ENCODE measurements at regions not wholly inside any gene's neighbourhood (a gene's known extent, or its start where the extent isn't known, plus 50 kb on each side); places are given as distances from the start of the nearest gene placed in this dataset.
A peak's percentile ranks its signal among the peaks of the same experiment; 100 is the strongest.

DNA sequence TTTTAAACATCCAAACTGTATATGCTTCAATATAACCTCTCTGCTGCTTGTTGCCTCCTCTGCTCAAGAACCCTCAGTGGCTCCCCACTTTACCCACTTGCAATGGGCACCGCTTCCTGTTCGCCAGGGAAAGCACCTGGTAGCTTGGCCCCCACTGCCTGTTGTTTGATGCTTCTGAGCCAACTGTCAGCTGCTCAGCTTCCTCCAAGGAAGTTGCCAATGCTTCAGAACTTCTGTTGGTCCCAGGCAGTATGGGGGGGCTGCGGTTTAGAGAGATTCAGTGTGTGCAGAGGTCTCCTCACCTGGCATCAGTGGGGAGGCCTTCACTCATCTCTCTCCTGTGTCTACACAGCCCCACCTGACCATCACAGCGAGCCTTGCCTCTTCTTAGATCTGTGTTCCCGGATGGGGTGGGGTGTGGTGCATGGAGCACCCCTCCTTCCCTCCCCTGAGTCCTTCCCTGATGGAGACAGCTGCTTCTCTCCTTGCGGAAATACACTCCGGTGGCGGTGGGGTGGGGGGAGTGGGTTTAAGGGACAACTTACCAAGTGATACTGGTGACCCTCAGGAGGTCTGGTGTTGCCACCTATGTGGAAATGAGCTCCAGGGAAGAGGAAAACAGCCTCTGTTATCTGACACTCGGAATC, 308.1 kb downstream of the CDH26 start:
- TF ChIP-seq, protein P1, sequence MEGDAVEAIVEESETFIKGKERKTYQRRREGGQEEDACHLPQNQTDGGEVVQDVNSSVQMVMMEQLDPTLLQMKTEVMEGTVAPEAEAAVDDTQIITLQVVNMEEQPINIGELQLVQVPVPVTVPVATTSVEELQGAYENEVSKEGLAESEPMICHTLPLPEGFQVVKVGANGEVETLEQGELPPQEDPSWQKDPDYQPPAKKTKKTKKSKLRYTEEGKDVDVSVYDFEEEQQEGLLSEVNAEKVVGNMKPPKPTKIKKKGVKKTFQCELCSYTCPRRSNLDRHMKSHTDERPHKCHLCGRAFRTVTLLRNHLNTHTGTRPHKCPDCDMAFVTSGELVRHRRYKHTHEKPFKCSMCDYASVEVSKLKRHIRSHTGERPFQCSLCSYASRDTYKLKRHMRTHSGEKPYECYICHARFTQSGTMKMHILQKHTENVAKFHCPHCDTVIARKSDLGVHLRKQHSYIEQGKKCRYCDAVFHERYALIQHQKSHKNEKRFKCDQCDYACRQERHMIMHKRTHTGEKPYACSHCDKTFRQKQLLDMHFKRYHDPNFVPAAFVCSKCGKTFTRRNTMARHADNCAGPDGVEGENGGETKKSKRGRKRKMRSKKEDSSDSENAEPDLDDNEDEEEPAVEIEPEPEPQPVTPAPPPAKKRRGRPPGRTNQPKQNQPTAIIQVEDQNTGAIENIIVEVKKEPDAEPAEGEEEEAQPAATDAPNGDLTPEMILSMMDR (conservative IDR thresholded peaks at IDR 0.05), result no peak
- Mint-ChIP-seq H3K27me3 (ENCODE audit: low read depth) (peaks cover 10% of the 10 kb centered on the region), H3K4me1 (peaks cover 3% of the 10 kb centered on the region), H3K36me3 (ENCODE audit: low read depth) (no peaks in the 10 kb centered on the region), H3K9me3 (peaks cover 4% of the 10 kb centered on the region), H3K4me3 (no peak overlapping the region), H3K27ac (ENCODE audit: unreplicated experiment) (no peak overlapping the region)
- DNase-seq (ENCODE audit: low read depth, low spot score), result no peak

DNA sequence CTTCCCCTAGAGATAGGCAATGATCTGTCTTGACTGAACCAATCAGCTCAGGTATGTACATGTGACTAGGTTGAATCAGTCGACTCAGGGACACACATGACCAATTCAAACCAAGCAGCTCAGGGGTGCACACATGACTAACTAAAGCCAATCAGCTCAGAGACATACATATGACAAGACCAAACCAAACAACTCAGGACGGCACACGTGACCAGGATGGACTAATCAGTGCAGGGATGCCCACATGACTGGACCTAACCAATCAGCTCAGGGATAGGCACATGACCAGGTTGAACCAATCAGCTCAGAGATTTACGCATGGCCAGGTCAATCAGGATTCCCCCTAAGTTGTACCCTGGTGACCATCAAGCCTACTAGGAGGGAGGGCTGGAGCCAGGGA, 310.3 kb downstream of the CDH26 start:
- DNase-seq (ENCODE audit: low read depth, low spot score), result no peak
- peaks cover 3% of the 10 kb centered on the region for H3K4me1 Mint-ChIP-seq
- peaks cover 4% of the 10 kb centered on the region for H3K9me3 Mint-ChIP-seq
- no peaks in the 10 kb centered on the region for H3K36me3 Mint-ChIP-seq (ENCODE audit: low read depth)
- TF ChIP-seq, protein P1 (conservative IDR thresholded peaks at IDR 0.05), result no peak
- H3K27me3 Mint-ChIP-seq (ENCODE audit: low read depth), result peaks cover 11% of the 10 kb centered on the region
- H3K4me3 Mint-ChIP-seq, result no peak overlapping the region
- H3K27ac Mint-ChIP-seq (ENCODE audit: unreplicated experiment), result no peak overlapping the region

DNA sequence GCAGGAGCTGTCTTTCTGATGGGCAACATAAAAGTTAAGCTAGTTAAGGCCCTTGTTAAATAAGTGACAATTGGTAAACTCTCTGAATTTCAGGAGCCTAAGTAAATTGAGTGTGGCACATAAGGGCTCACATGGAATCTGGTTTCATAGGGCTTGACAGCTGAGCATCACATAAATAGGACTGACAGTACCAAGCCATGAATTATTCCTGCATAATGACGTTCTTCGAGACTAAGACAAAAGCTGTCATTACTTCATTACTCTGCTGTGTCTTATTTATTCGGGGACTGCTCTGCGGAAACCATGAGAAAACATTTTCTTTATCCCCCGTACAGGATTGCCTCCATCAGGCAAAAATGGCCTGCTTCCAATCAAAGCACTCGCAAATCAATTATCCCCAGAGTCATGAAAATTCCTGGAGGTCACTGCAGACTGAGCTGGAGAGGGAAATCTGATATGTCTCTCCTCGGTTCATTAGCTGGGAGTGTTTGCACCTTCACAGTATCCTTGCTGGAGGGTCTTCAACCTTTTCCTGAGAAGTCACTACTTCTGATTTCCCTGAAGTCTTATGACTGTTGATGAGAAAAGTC, 311.4 kb downstream of the CDH26 start:
- Mint-ChIP-seq H3K9me3 (peaks cover 4% of the 10 kb centered on the region), H3K4me3 (no peak overlapping the region), H3K27ac (ENCODE audit: unreplicated experiment) (no peak overlapping the region), H3K27me3 (ENCODE audit: low read depth) (peaks cover 16% of the 10 kb centered on the region), H3K36me3 (ENCODE audit: low read depth) (no peaks in the 10 kb centered on the region), H3K4me1 (no peaks in the 10 kb centered on the region)
- DNase-seq (ENCODE audit: low read depth, low spot score), result no peak
- TF ChIP-seq, protein P1 (conservative IDR thresholded peaks at IDR 0.05), result no peak

DNA sequence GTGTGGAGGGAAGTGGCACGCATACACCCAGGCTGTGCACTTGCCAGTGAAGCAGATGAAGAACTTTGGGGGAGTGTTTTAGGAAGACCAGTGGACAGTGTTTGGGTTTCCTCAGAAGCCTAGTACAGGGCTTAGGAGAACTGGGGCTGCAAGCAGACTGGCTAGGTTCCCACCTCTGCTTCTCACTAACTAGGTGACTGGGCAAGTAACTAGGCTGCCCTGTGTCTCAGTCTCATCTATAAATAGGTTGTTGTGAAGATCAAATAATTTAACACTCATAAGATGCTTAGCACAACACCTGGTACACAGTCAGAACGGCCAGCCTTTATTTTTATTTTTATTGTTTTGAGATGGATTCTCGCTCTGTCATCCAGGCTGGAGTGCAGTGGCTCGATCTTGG, 312.1 kb downstream of the CDH26 start:
- Mint-ChIP-seq H3K27ac (ENCODE audit: unreplicated experiment) (no peak overlapping the region), H3K36me3 (ENCODE audit: low read depth) (no peaks in the 10 kb centered on the region), H3K4me3 (no peak overlapping the region), H3K27me3 (ENCODE audit: low read depth) (peaks cover 18% of the 10 kb centered on the region), H3K9me3 (peaks cover 4% of the 10 kb centered on the region), H3K4me1 (no peaks in the 10 kb centered on the region)
- no peak for DNase-seq (ENCODE audit: low read depth, low spot score)
- TF ChIP-seq, protein P1 (conservative IDR thresholded peaks at IDR 0.05), result no peak

DNA sequence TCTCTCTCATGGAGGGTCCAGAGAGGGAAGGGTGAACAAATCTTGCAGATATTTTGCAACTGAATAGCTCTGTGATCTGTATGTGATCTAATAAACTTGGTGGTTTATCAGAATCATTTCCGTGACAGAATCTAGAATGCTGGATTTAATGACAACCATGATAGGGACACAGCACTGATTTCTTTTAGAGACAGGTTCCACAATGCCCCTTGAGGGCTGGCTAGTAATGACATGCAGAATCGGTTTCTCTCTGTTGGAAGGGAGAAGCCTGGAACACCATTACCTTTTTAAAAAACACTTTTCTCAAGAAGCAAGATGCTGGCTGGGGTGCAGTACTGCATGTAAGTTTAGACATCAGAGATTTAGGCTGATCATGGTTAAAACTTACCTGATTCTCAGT, 313.4 kb downstream of the CDH26 start:
- no peaks in the 10 kb centered on the region for H3K36me3 Mint-ChIP-seq (ENCODE audit: low read depth)
- TF ChIP-seq, protein P1 (conservative IDR thresholded peaks at IDR 0.05), result peak; percentile 57
- peaks cover 26% of the 10 kb centered on the region for H3K27me3 Mint-ChIP-seq (ENCODE audit: low read depth)
- H3K4me3 Mint-ChIP-seq, result no peak overlapping the region
- peaks cover 4% of the 10 kb centered on the region for H3K9me3 Mint-ChIP-seq
- DNase-seq (ENCODE audit: low read depth, low spot score), result no peak
- no peaks in the 10 kb centered on the region for H3K4me1 Mint-ChIP-seq
- H3K27ac Mint-ChIP-seq (ENCODE audit: unreplicated experiment), result no peak overlapping the region

Data from neural crest cell (in vitro differentiated cells).